HG02981 (cell line): ENCODE measurements at regions not wholly inside any gene's neighbourhood (a gene's known extent, or its start where the extent isn't known, plus 50 kb on each side); places are given as distances from the start of the nearest gene placed in this dataset.
"Not testable (repeated sequence)": the region's sequence is repeated elsewhere in the genome, so short reads cannot be mapped to it uniquely, and the experiment has no call there.

ENCODE experiments used
- ATAC-seq: cut with Tn5 transposase; IDR thresholded peaks from one replicate; pipeline ENCODE4 v1.9.1; 2021; ENCODE audit warnings: mild to moderate bottlenecking, moderate library complexity; ENCODE audit not compliant: unreplicated experiment

- ATAC-seq = no peak
Measured at GRCh38 chr11:96508861-96509260, 119.0 kb downstream of the JRKL start.

- no peak for ATAC-seq
Measured at GRCh38 chr11:96520939-96521338, 131.1 kb downstream of the JRKL start.

GRCh38 chr11:96523656-96524055 lies 133.8 kb downstream of the JRKL start:
- ATAC-seq = no peak

- no peak for ATAC-seq
Measured at GRCh38 chr11:96524475-96524874, 134.7 kb downstream of the JRKL start.

- no peak for ATAC-seq
Measured at GRCh38 chr11:96530473-96530872, 140.7 kb downstream of the JRKL start.

GRCh38 chr11:96538104-96538503 lies 148.3 kb downstream of the JRKL start:
- peak; percentile 48 for ATAC-seq

- ATAC-seq = no peak
Measured at GRCh38 chr11:96538622-96539021, 148.8 kb downstream of the JRKL start.

- no peak for ATAC-seq
Measured at GRCh38 chr11:96540875-96541274, 151.1 kb downstream of the JRKL start.

- no peak for ATAC-seq
Measured at GRCh38 chr11:96543177-96543576, 153.4 kb downstream of the JRKL start.

- not testable (repeated sequence) for ATAC-seq
Measured at GRCh38 chr11:96545192-96545591, 155.4 kb downstream of the JRKL start.

- ATAC-seq = no peak
Measured at GRCh38 chr11:96551136-96551535, 161.3 kb downstream of the JRKL start.

GRCh38 chr11:96554236-96554820 lies 164.5 kb downstream of the JRKL start:
- ATAC-seq = no peak

GRCh38 chr11:96555826-96556225 lies 166.0 kb downstream of the JRKL start:
- not testable (repeated sequence) for ATAC-seq

GRCh38 chr11:96560727-96561126 lies 170.9 kb downstream of the JRKL start:
- not testable (repeated sequence) for ATAC-seq

- no peak for ATAC-seq
Measured at GRCh38 chr11:96567176-96567575, 177.4 kb downstream of the JRKL start.

- ATAC-seq = no peak
Measured at GRCh38 chr11:96567667-96568066, 177.9 kb downstream of the JRKL start.

GRCh38 chr11:96576383-96576782 lies 186.6 kb downstream of the JRKL start:
- ATAC-seq = no peak

- no peak for ATAC-seq
Measured at GRCh38 chr11:96578379-96578778, 188.6 kb downstream of the JRKL start.

- ATAC-seq = no peak
Measured at GRCh38 chr11:96579656-96580055, 189.8 kb downstream of the JRKL start.

- ATAC-seq = no peak
Measured at GRCh38 chr11:96580476-96581040, 190.7 kb downstream of the JRKL start.

GRCh38 chr11:96585944-96586880 lies 196.4 kb downstream of the JRKL start:
- not testable (repeated sequence) for ATAC-seq

- ATAC-seq = not testable (repeated sequence)
Measured at GRCh38 chr11:96588793-96589192, 199.0 kb downstream of the JRKL start.
